Lung (tissue), 11 donors: ENCODE measurements at regions not wholly inside any gene's neighbourhood (a gene's known extent, or its start where the extent isn't known, plus 50 kb on each side); places are given as distances from the start of the nearest gene placed in this dataset.

ENCODE experiments used
- ATAC-seq: fragments of 200-7000 bp; cut with Tn5 transposase; one replicate; pipeline ENCODE4 v1.9.1; 2020; ENCODE audit warnings: moderate number of reproducible peaks; ENCODE audit not compliant: insufficient read depth, low FRiP score
- DNase-seq, 3 donors: peaks; one replicate each; pipeline ENCODE4 v3.0.0-alpha.2; 2013 to 2017
- H3K27ac ChIP-seq, 2 donors: one replicate each; pipeline ENCODE4 v1.5.1; 2013; ENCODE audit warnings: mild to moderate bottlenecking in 2 of 2, moderate library complexity in 2 of 2, control low read depth in 1 of 2, inconsistent platforms in 1 of 2, low read depth in 1 of 2, low read length in 1 of 2
- H3K27me3 ChIP-seq, 3 donors: one replicate each; pipeline ENCODE4 v1.5.1; 2013; ENCODE audit warnings: low read length in 2 of 3; ENCODE audit not compliant: control insufficient read depth in 3 of 3, insufficient read depth in 3 of 3
- H3K36me3 ChIP-seq, 4 donors: one replicate each; pipeline ENCODE4 v1.5.1; 2013; ENCODE audit warnings: low read length in 4 of 4, mild to moderate bottlenecking in 1 of 4, moderate library complexity in 1 of 4; ENCODE audit not compliant: control insufficient read depth in 4 of 4, insufficient read depth in 4 of 4
- H3K4me1 ChIP-seq, 5 donors: one replicate each; pipeline ENCODE4 v1.5.1; 2013; ENCODE audit warnings: low read length in 5 of 5, mild to moderate bottlenecking in 2 of 5, moderate library complexity in 1 of 5; ENCODE audit not compliant: control insufficient read depth in 5 of 5, insufficient read depth in 5 of 5
- H3K4me3 ChIP-seq: one replicate; pipeline ENCODE4 v1.5.1; 2013; ENCODE audit warnings: mild to moderate bottlenecking, control low read depth, moderate library complexity
- H3K9ac ChIP-seq, 2 donors: one replicate each; pipeline ENCODE4 v1.5.1; 2013; ENCODE audit warnings: low read length in 2 of 2, control low read depth in 1 of 2; ENCODE audit not compliant: insufficient read depth in 1 of 2
- H3K9me3 ChIP-seq, 4 donors: one replicate each; pipeline ENCODE4 v1.5.1; 2013; ENCODE audit warnings: low read length in 3 of 4, mild to moderate bottlenecking in 1 of 4, moderate library complexity in 1 of 4; ENCODE audit not compliant: control insufficient read depth in 4 of 4, insufficient read depth in 3 of 4
- CTCF ChIP-seq: IDR thresholded peaks from 2 replicates; pipeline ENCODE4 v1.5.1; 2012; ENCODE audit warnings: mild to moderate bottlenecking; ENCODE audit errors: control extremely low read depth, extremely low read depth
- WGBS, 2 donors: extraction: QIAGEN DNeasy Blood & Tissue Kit; methylation state at CpG; one replicate each; pipeline ENCODE4 v1.1.7; 2013; 5-methylcytosine and 5-hydroxymethylcytosine counted together
- donor health status: control.
- donor health status: control.
- donor health status: Bipolar disorder and iron deficiency.
- donor health status: healthy.
- donor health status: DM: yes; HTN: yes; CAD: no.

GRCh38 chr2:41872646-41873045 lies 175.2 kb upstream of the PKDCC start:
- H3K4me3 ChIP-seq: no peak overlapping the region
- no peak for DNase-seq
- WGBS, 2 donors: 74 to 79% methylated on average over 3 of the region's 3 CpGs
- no peak overlapping the region for H3K9ac ChIP-seq
- no peak for ATAC-seq
- H3K9me3 ChIP-seq: no peaks in the 10 kb centered on the region
- no peak for TF ChIP-seq CTCF
- H3K27ac ChIP-seq: no peak overlapping the region
- H3K4me1 ChIP-seq: peaks cover 0 to 15% (median 2%) of the 10 kb centered on the region in 5 donors
- no peaks in the 10 kb centered on the region for H3K36me3 ChIP-seq
- no peaks in the 10 kb centered on the region for H3K27me3 ChIP-seq

- Histone ChIP-seq H3K9me3 (no peaks in the 10 kb centered on the region), H3K27me3 (no peaks in the 10 kb centered on the region), H3K4me1 (peaks cover 0 to 17% (median 3%) of the 10 kb centered on the region in 5 donors), H3K36me3 (no peaks in the 10 kb centered on the region), H3K27ac (no peak overlapping the region), H3K9ac (no peak overlapping the region), H3K4me3 (no peak overlapping the region)
- WGBS, 2 donors: 64 to 72% methylated on average over 4 of the region's 4 CpGs
- ATAC-seq (no peak), DNase-seq (no peak)
- TF ChIP-seq CTCF: no peak
Measured at GRCh38 chr2:41873102-41874031, 174.5 kb upstream of the PKDCC start.

- WGBS, 2 donors: 85 to 86% methylated on average over 14 of the region's 14 CpGs
- H3K4me1 ChIP-seq: peaks cover 0 to 35% (median 26%) of the 10 kb centered on the region in 5 donors
- H3K9ac ChIP-seq: no peak overlapping the region
- no peak overlapping the region for H3K4me3 ChIP-seq
- no peaks in the 10 kb centered on the region for H3K27me3 ChIP-seq
- no peak for ATAC-seq
- H3K36me3 ChIP-seq: no peaks in the 10 kb centered on the region
- no peak overlapping the region for H3K27ac ChIP-seq
- DNase-seq: no peak
- no peak for TF ChIP-seq CTCF
- no peaks in the 10 kb centered on the region for H3K9me3 ChIP-seq
Measured at GRCh38 chr2:41877114-41877678, 170.6 kb upstream of the PKDCC start.
